OCI-M1 (cell line): ENCODE measurements at regions not wholly inside any gene's neighbourhood (a gene's known extent, or its start where the extent isn't known, plus 50 kb on each side); places are given as distances from the start of the nearest gene placed in this dataset.
A peak's percentile ranks its signal among the peaks of the same experiment; 100 is the strongest.

Source experiments
- DNase-seq: peaks from one replicate; lab custom pipeline; 2025; lab: John Stamatoyannopoulos, UW

DNA sequence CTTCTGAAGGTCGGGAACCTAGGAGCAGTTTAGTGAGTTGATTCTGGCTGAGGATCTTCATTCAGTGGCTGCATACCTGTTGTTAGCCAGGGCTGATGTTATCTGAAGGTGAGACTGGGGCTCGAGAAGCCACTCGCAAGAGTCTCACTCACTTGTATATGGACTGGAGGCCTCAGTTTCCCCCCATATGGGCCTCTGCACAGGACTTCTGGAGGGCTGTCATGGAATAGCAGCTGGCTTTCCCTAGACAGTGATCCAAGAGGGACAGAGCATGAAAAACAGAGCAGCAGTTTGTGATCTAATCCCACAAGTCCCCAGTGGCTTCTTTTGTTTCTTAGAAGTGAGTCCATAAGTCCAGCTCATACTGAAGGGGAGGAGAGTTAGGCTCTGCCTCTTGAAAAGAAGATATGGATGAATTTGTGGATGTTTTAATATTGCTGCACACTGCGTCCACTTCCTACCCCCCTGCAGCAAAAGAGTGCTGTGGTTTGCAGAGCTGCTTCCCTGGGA, 623.4 kb downstream of the CDH26 start:
- DNase-seq: no peak

DNA sequence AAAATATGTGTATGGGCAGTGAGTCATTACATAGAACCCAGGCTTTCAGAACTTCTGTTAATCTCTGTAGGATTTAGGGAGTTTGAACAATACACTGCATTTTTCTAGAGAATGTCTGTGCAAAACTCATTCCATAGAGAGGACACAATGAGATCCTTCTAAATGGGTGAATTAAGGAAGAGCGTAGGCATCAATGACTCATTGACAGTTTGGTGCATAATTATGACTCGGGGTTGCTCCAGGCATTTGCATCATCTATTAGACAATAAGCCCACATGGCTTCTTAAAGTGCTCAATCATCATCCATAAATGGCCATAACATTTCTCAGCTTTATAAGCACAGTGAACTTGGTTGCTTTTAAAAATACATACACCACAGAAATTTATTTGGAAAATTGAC, 625.5 kb downstream of the CDH26 start:
- DNase-seq: no peak

DNA sequence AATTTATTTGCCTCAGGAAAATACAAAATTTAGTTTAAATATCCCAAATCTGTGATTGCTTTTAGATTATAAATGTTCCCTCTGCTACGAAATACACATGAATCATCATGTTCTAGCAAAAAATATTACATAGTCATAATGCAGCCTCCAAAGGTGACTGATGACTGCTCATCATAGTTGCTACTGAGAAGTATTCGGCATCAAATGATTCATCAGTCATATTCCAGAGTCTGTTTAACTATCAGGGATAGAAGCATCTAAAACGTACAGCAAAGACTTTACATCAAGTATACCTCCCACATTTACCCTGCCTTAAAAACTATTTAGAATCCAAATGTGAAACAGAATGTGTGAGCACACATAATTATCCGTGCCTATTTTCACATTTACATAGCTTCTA, 626.0 kb downstream of the CDH26 start:
- DNase-seq: no peak

DNA sequence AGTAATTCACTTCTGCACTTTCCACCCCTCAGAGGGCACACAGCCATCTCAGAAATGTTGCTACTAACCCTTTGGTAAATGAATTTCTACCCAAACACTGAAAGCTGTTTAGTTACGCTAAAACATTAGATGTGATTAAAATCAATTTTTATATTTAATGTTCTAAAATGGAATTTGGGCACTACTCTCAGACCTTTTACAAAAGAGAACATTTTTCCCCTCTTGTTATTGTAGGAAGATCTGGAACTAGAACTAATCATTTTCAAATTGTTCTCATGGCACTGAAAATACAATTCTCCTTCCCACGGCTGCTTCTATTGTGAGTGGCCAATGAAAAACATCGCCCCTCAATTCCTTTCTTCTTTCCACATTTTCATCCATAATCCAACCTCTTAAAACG, 627.4 kb downstream of the CDH26 start:
- no peak for DNase-seq

DNA sequence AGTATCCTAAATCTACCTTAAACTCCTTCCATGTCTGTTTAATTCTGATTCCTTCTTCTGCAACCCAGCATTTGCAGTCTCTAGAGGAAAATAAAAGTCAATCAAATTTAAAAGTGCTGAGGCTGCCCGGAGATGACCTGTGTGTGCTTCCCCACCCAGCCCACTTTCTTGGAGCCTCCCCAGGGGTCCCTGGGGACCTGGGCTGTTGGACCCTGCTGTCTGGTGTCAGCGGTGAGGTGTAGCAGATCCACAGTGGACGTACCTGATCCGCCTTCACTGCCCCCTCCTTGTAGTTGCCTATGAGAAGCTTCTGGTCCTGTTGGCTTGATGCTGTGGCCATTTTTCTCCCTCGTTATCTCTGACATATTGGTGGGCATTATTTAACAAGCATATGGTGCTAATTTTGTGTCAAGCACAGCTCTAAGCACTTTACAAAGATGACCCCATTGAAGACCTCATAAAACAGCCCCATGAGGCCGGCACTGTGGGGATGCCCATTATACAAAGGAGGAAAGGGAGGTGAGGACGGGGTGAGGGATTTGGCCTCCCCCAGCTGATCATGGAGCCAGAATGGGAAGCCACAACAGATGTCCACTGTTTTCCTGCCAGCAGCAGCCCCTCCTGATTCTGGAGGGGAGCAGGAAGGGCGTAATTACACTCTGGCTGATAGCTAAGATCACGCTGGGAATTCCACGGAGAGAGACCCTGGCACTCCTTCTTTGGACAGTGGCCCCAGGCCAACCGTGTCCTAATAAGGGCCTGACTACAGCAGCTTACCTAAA, 628.2 kb downstream of the CDH26 start:
- no peak for DNase-seq

DNA sequence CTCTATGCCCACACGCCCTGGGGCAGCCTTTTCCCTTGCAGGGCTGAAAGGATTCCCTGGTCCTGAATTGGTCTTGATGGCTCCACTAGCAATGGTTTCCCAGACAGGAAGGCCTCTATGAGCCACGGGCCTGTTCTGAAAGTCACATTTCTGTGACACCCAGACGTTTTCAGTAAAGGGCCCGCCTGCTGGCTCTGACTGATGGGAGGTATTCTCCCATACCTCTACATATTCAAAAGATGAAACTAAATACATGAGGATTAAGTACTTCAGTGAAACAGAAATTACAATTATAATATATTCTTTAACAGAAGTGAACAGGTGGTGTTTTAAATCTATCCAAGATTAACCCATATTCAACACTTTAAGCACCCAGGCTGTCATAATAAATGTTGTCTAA, 629.8 kb downstream of the CDH26 start:
- DNase-seq: no peak

DNA sequence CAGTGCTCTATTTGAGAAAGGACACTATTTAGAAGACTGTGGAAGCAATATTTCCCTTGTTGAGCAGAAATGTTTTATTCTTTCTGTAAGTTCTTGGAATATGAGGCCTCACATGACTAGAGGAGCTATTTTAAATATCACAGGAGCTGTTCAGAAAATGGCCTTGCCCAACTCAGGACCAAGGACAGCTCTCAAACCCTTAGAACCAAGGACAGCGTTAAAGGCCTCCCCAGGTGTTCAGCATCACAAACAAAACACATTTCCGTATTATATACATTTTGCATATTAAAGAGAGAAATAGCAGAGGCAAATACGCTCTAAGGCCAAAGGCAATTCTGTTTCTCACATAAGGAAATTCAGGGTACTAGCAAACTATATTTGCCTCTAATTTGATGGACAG, 631.4 kb downstream of the CDH26 start:
- peak; percentile 6 for DNase-seq

DNA sequence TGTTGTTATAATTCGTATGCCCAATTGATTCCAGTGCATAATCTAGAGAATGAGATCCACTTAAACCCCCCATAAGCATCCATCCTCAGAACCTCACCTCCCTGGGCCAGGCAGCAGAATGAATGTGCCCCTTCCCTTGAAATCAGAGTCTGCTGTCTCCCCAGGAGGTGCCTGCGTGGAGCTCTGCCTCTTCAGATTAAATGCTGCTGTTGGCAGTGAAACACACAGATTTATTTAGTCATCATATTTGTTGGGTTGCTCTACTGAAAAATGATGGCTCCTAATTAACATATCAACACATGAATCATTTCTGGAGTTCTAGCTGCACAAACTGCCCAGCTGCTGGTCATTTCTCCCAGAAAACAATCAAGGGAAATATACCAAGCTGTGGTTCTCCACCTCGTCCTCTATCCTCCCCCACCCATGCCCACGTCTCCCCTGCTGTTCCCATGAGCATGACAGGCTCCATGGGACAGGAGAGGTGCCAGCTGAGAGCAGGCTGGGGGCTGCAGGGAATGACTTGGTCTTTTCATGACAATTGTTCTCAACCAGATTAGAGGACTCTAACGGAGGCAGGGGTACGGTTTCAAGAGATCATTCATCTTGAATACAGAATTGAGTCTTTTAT, 633.1 kb downstream of the CDH26 start:
- no peak for DNase-seq

DNA sequence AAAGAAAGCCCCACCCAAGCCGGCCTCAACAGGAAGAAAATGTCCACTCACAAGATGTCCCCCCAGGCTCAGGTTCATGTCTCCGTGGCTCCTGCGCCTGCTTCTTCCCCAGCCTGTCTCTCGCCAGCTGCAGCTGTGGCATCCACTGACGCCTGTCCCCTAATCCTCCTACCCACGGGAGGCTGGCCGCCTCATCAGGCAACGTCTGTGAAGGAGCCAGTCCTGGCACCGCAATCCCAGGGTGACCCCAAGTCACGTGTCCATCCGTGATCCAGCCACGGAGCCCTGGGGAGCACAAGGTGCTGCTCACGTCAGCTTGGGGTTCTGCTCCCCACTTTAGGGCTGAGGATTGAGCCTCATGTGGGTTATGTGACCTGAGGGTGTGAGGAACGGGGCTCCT, 640.3 kb downstream of the CDH26 start:
- DNase-seq: no peak

DNA sequence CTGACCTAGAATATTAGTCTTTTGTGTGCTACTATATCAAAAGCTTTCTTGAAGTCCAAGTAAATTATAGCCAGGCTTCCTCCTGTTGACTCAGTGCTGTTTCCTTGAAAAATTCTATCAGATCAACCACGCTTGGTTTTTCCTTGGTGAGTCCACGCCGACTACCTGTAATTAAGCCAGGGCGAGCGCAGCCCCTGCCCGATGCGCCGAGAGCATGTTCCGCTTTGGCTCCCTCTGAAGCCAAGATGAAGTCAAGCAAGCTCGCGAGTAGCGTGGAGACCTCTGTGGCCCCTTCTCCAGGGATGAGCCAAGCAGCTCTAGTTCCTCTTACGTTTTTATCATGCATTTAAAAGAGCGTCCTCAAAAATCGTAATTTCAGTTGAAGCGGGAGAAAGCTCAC, 641.2 kb downstream of the CDH26 start:
- no peak for DNase-seq

DNA sequence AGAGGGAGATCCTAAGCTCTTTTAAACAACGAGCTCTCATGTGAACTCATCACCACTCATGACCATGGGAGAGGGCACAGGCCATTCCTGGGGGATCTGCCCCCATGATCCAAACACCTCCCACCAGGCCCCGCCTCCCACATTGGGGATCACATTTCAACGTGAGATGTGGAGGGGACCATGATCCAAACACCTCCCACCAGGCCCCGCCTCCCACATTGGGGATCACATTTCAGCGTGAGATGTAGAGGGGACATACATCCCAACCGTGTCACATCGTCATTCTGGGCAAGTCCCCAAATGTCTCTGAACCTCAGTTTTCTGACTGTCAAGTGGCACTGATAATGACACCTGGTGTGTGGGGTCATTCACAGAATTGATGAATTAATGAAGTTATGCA, 641.8 kb downstream of the CDH26 start:
- no peak for DNase-seq

DNA sequence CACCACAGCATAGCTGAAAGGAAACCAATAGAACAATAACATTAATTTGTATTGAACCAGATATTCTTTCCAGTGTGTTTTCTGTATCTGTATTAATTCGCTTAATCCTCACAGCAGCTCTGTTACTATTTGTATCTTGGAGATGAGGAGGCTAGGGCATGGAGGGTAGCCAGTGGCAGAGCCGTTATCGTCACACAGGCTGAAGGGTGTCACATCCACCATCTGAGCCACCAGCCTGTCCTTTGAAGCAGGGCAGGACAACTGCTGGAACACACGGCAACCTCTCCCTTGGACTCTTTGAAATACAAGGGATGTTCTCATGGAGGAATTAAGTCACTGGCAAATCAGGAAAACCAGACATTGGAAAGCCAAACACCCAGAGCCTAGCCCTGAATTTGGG, 628.0 kb upstream of the CDH4 start:
- no peak for DNase-seq

DNA sequence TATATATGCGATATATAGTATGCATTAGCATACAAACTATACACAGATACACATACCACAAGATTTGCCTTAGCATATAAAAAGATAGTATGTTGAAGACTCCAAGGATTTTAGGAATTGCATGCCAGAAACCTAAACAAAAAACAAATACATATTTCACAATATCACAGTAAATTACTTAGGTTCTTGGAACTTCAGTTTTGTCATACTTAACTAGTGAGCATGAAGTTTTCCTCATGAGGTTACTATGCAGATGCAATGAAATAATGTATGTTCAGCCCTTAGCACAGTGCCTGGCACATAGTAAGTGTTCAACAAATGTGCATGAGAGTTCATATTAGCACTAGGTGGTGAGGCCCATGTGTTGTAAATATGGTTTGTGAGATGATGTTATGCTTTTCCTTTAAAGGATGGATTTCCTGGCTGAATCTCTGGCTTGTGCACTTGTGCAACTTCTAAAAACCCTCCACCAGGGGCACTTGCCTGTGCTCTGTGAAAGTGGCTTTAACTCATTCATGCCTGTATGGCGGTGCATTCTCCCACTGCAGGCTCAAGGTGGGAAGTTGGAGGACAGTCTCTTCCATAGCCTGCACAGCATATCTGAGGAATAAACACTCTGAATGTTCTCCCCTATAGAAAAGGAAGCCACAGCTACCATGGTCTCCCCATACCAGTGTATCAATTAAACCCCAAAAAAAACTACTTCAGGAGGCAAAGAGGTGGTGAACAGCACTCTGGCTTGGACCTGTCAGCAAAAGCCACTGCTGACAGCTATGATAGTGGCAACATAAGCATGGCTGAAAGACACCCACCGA, 624.1 kb upstream of the CDH4 start:
- DNase-seq: no peak

DNA sequence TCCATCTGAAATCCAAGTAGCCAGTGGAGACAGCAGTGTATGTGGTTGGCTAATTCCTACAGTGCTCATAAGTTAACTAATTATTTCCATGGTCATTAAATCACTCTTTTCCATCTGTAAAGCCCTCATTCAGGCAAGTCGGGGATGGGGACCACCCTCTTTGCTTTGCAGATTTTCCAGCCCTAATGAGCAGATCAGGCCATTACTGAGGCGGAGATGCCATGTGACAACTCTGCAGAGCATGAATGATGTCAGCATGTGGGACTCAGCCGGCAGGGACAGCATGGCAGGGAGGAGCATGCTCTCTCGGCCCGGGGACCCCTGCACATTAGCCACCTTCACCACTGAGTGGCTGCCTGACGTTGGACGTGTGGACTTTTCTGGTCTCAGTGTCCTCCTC, 623.3 kb upstream of the CDH4 start:
- no peak for DNase-seq

DNA sequence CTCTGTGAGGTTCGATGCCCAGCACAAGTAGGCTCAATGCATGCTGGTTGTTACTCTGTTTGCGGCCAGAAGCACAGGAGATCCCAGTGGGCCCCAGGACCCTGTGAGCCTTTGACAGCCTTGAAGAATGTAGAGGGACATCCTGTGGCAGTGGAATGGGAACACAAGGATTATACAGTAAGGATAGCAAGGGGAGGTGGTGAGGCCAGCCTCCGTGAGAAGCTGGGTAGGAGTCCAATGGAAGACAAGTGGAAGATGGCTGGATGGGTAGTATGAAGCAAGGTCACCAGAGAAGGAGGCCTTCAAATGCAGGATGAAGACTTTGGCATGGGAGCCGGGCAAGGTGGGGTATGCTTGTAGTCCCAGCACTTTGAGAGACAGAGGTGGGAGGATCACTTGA, 622.9 kb upstream of the CDH4 start:
- DNase-seq: no peak

DNA sequence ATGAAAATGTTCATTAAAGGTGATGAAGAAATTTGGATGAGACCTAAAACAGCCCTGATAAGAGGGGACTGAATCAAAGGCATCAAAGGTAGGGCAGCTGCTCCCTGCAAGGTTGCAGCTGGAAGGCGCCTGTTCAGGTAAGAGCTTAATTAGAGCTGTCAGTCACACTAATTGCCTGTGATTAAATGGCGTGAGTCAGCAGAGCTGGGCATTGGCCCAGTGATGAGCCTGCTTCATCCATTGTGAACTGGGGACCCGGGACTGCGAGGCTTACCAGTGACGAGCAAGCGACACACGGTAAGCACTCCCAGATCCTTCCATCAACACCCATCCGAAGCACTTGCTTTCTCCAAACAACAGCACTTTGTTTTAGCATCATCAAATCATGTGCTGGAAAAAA, 621.5 kb upstream of the CDH4 start:
- no peak for DNase-seq

DNA sequence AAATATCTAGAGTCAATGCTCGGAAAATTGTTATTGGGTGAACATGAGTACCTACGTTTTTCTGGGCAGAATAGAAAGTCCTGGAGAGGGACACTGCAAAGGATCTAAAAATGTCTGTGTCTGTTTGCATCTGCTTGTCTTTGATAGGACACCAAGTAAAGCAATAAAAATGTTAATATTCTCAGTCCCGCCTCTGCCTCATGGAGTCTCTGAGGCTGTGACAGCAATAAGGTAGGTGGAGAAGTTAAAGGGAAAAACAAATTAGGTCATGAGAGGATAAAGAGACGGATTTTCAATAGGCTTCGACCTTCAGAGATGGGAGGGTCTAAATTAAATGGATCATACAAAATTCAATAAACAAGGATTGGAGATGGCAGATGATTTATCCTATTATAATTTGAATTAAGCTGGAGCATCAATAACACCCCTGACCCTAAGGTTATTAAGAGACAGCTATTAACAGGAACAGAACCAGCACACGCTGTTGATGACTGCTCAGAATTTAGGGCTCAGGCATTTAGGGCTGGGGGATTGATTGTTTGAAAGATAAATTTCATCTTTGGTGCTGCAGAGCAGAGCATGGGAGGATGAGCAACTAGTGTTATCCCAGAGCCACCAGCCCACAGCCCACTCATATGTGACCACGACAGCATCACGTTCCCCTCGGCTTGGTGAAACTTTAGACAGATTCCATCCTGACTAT, 620.3 kb upstream of the CDH4 start:
- no peak for DNase-seq

DNA sequence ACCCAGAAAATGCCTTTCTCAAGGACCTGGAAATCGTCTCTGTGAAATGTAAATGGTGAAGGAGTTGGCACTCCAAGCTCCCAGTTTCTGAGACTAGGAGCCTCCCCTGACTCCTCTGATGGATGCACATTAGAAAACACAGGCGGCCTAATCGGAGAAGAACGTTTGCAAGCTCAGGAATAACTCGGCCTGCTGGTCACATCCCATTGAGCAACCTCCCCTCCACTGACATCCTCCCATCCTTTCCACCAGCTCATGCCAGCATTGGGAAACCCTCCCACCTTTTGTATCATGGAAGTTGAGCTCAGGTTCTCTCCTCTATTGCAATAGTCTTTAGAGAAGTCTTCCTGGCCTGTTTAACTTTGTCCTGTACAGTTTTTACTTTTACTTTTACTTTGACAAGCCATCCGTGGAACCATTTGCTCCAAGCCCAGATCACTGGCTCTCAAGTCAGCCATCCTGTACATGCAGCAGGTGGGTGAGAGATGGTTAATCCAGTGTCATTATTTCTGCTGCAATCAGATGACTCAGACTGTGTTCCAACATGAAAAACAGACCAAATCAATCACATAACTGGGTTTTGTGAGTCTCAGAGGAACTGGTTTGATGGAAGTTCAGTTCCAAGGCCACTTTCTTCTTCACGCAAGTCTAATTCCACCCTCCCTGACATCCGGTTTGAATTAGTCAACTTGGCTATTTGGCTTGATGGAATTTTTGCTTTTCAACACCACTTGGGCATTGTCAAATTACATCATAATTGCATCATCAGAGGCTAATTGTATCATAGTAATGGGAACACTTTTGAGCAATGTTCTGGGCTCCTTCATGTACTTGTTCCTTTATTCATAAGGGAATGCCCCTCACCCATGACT, 619.4 kb upstream of the CDH4 start:
- DNase-seq: no peak

DNA sequence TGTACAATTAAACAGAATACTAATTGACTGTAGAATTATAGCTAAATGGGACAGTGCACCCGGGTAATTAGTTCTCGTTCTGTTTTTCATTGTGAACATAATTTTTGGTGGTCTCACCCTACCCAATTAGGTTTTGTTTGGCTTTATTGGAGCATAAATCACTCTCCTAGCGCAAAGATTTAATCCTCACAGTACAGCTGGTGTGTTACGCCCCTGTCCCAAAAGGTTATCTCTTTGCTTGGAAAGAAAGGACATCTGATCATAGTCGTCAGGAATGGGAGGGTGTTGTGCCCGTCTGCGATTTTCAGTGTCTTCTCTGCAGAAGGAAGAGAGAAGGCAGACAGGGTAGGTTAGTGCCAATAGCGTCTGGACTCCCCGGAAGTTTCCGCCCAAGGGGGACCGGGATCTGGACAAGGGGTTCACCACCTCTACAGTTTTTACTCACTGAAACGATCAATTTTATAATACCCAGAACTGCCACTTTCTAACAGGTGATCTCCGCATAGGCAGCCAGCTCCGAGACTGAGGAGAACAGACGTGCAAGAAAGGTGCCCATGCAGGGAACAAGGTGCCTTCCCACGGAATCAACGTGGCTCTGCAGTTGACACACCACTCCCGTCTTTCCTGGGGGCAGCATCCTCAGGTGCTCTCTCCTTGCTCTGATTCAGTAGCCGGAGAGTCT, 617.4 kb upstream of the CDH4 start:
- no peak for DNase-seq

DNA sequence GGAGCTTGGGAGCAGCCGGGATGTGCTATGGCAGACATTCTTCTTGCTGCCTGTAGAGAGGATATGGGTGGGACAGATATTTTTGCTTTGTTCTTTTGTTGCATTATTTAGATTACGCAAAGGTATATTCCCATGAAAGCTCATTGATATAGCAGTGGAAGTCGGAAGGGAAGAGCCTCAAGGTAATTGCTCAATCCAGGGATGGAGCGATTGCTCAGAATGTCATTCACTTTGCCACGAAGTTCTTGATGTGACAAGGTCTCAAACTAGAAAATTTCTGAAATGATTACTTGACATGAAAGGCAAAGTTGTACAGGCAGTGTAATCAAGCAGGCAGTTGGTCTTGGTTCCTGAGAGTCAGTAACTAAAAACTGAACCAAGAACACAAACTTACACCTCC, 615.6 kb upstream of the CDH4 start:
- no peak for DNase-seq

DNA sequence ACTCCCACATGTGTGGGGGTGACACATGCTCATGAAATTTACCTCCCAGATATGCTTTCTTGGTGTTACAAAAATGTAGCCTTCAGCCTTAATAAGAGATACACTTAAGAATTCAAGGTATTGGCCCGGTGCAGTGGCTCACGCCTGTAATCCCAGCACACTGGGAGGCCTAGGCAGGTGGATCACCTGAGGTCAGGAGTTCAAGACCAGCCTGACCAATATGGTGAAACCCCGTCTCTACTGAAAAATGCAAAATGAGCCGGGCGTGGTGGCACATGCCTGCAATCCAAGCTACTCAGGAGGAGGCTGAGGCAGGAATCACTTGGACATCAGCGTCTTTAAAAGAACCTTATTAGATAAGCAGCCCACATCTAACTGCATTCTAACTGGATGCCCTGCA, 614.3 kb upstream of the CDH4 start:
- DNase-seq: no peak
